ENCODE measurements at regions not wholly inside any gene's neighbourhood (a gene's known extent, or its start where the extent isn't known, plus 50 kb on each side); places are given as distances from the start of the nearest gene placed in this dataset.

DNA sequence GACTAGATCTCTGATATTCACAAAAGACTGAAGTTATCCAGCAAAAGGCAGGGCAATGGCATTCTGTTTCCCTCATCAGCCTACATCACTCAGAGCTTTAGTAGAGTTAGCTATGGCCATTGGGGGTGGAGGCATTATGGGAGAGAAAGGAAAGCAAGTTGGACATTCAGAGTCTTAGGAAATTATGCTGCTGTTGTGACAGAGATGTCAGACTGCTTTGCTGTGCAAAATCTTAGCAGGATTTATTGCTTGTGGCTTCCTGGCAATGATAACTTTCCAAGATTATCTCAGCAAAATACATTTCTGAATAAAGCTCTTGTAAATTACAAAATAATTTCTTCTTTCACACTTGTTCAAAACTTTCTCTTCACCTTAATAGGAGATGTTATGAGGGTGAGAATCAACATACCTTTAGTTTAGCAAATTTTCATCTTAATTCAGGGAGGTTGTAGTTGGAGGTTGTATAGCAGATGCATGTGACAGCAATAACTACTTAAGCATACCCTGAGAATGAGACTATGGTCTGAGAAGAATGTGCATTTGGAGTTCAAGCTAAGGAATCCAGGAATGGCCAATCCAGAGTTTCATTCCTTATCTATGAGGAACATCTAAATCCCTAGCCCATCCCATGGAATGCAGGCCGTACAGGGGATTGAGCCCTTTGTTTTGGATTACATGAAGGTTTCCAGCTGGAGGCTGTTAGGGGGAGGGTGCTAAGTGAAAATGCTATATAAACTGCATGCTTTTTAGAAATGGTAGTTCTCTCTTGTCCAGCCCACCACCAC is 179.8 kb downstream of the HAO1 start:
- TF ChIP-seq YY1 (IDR thresholded peaks at IDR 0.05) (no peak), JUND (IDR thresholded peaks at IDR 0.05) (no peak), RXRA (IDR thresholded peaks at IDR 0.05) (no peak), FOXA1 (IDR thresholded peaks at IDR 0.05) (no peak), SP1 (IDR thresholded peaks at IDR 0.05) (no peak), GABPA (IDR thresholded peaks at IDR 0.05 in 1 of 2, conservative IDR thresholded peaks at IDR 0.05 in 1 of 2) (no peak), HNF4A (conservative IDR thresholded peaks at IDR 0.05) (no peak), RAD21 (IDR thresholded peaks at IDR 0.05) (no peak)
- TF ChIP-seq, protein P1, sequence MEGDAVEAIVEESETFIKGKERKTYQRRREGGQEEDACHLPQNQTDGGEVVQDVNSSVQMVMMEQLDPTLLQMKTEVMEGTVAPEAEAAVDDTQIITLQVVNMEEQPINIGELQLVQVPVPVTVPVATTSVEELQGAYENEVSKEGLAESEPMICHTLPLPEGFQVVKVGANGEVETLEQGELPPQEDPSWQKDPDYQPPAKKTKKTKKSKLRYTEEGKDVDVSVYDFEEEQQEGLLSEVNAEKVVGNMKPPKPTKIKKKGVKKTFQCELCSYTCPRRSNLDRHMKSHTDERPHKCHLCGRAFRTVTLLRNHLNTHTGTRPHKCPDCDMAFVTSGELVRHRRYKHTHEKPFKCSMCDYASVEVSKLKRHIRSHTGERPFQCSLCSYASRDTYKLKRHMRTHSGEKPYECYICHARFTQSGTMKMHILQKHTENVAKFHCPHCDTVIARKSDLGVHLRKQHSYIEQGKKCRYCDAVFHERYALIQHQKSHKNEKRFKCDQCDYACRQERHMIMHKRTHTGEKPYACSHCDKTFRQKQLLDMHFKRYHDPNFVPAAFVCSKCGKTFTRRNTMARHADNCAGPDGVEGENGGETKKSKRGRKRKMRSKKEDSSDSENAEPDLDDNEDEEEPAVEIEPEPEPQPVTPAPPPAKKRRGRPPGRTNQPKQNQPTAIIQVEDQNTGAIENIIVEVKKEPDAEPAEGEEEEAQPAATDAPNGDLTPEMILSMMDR (IDR thresholded peaks at IDR 0.05; ENCODE audit: low read depth, low read length, missing input control) = no peak
- TF ChIP-seq, protein P2, sequence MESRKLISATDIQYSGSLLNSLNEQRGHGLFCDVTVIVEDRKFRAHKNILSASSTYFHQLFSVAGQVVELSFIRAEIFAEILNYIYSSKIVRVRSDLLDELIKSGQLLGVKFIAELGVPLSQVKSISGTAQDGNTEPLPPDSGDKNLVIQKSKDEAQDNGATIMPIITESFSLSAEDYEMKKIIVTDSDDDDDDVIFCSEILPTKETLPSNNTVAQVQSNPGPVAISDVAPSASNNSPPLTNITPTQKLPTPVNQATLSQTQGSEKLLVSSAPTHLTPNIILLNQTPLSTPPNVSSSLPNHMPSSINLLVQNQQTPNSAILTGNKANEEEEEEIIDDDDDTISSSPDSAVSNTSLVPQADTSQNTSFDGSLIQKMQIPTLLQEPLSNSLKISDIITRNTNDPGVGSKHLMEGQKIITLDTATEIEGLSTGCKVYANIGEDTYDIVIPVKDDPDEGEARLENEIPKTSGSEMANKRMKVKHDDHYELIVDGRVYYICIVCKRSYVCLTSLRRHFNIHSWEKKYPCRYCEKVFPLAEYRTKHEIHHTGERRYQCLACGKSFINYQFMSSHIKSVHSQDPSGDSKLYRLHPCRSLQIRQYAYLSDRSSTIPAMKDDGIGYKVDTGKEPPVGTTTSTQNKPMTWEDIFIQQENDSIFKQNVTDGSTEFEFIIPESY (IDR thresholded peaks at IDR 0.05) = no peak
- TF ChIP-seq, protein P3, sequence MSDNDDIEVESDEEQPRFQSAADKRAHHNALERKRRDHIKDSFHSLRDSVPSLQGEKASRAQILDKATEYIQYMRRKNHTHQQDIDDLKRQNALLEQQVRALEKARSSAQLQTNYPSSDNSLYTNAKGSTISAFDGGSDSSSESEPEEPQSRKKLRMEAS (IDR thresholded peaks at IDR 0.05) = no peak
- TF ChIP-seq, protein P4, sequence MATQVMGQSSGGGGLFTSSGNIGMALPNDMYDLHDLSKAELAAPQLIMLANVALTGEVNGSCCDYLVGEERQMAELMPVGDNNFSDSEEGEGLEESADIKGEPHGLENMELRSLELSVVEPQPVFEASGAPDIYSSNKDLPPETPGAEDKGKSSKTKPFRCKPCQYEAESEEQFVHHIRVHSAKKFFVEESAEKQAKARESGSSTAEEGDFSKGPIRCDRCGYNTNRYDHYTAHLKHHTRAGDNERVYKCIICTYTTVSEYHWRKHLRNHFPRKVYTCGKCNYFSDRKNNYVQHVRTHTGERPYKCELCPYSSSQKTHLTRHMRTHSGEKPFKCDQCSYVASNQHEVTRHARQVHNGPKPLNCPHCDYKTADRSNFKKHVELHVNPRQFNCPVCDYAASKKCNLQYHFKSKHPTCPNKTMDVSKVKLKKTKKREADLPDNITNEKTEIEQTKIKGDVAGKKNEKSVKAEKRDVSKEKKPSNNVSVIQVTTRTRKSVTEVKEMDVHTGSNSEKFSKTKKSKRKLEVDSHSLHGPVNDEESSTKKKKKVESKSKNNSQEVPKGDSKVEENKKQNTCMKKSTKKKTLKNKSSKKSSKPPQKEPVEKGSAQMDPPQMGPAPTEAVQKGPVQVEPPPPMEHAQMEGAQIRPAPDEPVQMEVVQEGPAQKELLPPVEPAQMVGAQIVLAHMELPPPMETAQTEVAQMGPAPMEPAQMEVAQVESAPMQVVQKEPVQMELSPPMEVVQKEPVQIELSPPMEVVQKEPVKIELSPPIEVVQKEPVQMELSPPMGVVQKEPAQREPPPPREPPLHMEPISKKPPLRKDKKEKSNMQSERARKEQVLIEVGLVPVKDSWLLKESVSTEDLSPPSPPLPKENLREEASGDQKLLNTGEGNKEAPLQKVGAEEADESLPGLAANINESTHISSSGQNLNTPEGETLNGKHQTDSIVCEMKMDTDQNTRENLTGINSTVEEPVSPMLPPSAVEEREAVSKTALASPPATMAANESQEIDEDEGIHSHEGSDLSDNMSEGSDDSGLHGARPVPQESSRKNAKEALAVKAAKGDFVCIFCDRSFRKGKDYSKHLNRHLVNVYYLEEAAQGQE (IDR thresholded peaks at IDR 0.05) = no peak

Data from liver (tissue), 3 donors.